ENCODE measurements at regions not wholly inside any gene's neighbourhood (a gene's known extent, or its start where the extent isn't known, plus 50 kb on each side); places are given as distances from the start of the nearest gene placed in this dataset.

DNA sequence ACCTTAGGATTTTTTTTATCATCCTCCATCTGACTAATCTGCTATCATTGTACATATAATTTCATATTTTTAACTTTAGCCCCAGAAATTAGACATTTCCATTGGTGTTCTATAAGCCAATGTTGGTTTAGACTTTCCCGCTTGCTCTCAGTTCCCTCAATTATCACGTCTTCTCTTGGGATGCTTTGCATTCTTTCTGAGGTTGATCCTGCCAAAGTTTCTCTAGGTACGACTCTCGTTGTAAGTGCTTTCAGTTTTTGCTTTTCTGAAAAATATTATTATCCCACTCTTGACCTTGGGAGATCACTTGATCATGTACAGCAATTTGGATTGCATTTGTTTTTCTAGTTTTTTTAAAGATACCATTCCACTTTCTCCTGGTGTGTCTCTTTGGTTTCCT, 270.2 kb downstream of the IRS2 start:
- no peak for DNase-seq (ENCODE audit: low spot score)

DNA sequence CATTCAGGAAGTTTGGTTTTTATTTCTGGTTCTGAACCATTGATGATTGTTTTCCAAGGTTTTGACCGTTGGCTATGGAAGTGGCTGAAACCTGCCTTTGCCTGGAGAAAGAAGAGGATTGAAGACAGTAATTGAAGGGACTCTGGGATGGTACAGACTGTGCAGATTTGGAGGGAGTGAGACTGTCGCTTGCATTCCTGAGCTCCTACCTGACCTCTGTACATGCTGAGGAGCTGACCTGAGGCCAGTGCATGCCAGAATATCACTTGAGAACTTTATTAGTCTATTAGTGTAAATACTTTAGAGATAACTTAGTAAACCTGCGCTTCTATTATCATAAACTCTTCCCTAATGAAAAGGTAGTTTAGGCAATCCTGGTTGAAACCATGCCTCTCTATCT, 276.4 kb downstream of the IRS2 start:
- DNase-seq (ENCODE audit: low spot score) = no peak

DNA sequence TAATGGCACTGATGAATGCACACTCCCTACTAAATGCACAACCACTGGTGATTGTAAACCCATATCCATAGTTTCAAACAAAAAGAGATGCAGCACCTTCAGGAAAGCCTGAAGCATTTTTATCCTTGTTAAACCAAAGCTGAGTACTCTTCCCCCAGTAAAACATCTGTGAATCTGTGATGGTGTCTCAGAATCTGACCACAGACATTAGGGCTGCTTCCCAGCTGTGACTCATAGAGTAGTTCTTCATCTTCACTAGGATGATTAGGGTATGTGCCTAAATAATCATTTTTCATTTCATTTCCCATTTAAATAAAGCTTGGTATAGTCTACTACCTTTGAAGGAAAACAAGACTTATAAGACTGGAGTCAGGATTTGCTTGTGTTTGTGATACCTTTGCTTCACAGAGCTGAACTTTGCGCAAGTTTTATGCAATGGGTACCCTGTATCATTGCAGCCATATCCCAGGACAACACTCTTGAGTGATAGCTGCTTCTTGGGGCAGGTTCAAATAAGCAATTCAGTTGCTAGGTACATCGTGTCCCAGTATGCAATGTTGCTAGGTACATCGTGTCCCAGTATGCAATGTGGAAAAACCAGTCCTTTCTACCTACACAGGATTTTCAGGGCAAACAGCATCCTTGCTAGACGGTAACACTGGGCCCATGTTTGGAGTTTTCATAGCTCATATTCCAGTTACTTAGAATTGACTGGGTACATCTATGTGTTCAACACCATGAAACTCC, 277.1 kb downstream of the IRS2 start:
- peak; percentile 89 for DNase-seq (ENCODE audit: low spot score)

DNA sequence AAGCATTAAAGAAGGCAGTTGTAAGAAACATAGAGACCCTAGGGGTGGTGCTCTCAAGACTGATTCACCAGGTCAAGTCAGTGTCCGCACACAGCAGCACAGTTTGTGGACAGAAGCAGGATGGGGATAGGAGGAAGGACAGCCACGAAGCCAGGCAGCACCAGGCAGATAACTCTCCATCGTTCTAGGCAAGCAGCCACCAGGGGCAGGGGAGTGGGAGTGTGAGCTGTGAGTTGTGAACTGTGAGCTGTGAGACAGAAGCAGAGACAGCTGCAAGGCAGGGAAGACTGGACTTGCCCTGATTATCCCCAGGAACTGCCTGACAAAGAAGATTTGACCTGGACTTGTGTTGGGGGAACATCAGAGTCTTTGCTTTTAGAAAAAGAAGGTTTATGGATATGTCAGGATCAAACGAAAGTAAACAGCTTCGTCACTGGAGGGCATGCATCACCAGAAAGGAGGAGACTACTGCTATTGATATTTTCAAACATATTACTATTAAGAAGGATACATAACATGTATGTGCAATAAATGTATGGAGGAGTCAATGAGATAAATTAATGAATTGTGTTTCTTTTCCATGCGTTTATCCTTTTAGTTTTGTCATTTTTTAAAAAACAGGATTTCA, 286.1 kb downstream of the IRS2 start:
- DNase-seq (ENCODE audit: low spot score) = no peak

DNA sequence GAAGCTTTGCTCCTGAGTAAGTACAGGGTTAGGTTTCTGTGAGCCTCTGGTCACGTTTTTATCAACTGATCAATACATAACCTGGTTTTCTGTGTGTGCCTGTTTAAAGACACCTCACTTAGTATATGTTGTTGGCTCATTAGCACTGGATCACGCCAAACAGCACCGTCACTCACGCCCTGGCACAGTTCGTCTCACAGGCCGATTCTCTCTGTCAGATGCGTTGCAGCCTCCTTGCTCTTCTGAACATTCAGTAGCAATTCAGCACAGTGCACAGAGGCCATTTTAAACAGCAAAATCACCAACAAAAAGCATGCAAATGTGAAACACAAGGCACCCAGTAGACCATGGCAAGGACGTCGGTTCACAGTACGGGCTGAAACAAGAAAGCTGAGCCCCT, 288.5 kb downstream of the IRS2 start:
- no peak for DNase-seq (ENCODE audit: low spot score)

DNA sequence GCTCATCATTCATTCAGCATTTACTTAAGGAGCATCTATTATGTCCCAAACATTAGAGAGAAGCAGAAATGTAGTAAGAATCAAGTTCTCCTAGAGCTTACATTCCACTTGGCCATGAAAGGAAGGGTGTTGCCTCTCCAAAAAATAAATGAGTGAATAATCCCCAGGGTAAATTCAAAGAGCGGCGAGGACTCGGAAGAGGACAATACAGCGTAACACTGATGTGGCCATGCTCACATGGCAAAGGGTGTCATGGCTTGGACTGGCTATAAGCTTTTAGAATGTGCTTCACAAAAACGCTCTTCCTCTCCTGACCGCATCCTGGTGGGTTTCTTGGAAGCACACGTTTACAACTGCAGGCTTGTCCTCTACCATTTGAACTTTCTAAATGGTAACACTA, 290.2 kb downstream of the IRS2 start:
- peak; percentile 14 for DNase-seq (ENCODE audit: low spot score)

DNA sequence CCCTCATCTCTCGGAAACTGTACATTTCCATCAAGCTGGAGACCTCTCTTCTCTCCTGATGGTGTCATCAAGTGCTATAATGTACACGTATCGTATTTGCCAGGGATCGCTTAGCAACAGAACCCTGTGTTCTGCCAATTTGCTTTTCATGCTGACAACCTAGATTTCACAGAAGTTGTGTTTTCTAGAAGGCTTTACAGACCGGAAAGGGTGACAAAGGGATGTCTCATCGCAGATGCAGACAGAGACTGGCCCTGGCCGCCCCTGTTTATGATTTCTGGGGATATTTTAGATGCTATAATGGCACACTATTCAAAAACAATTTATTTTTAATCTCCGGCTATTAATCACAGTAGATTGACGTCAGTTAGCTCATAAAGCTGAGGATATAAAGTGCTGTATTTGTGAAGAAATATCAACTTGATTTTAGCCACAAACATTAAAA, 291.4 kb downstream of the IRS2 start:
- DNase-seq (ENCODE audit: low spot score) = peak; percentile 75

DNA sequence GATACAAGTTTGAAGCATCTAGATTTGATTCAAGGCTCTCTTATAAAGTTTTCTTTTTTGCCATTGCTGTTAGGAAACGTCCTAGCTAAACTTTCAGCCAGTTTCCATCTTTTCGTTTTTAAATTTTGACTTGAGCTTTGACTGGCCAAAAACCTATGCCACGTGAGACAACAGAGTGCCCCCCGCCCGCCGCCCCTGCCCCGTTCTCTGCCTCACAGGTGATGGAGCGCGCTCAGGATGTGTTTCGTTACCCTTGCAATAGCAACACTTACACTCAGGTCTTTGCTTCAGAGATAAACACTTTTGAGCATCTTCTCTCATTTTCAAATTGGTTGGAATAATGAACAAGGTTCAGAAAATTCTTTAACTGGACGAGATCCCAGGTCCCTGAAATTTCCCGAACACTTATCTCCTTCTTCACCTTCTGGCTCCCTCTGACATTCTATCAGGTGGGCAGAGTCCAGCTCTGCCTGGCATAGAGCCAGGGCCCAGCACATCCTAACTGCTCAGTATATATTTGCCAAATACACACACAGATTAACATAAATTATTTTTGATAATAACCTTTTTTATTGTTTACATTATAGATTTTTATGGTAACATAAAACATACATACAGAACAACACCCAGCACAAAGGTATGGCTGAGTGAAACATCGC, 301.1 kb downstream of the IRS2 start:
- DNase-seq (ENCODE audit: low spot score) = no peak

DNA sequence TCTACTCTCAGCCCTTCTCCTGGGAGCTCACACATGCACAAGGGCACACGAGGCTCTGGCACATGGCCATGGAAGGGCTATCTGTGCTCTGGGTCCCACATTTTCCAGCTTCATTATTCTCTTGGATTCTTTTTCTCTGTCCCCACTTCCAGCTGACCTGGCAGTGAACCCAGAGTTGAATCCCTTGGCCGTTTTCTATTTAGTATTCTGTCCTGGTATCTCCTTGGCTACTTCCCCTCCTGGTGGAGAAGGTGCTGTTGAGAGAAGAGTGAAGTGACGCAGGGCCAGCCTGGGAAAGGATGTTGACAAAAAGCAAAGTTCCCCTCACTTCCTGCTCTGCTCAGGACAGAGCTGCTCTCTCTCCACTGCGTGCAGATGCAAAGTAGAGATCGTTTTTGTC, 303.1 kb downstream of the IRS2 start:
- no peak for DNase-seq (ENCODE audit: low spot score)

DNA sequence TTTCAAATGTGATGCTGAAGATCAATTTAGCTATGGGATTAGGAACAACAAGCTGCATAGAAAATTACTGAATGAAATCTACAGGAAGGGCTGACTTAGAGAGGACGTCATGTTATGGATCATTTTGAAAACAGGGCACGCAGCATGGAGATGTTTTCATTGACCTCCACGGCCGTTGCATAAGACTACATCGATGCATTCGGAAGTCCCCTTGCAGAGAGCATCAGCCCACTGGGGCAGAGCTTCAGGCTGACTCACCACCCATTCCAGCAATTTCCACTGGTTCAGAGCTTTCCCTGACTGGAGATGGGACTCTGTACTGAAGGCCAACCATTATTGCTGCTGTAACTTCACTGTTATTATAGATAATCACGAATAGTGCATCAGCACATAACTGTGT, 305.3 kb downstream of the IRS2 start:
- DNase-seq (ENCODE audit: low spot score) = no peak

DNA sequence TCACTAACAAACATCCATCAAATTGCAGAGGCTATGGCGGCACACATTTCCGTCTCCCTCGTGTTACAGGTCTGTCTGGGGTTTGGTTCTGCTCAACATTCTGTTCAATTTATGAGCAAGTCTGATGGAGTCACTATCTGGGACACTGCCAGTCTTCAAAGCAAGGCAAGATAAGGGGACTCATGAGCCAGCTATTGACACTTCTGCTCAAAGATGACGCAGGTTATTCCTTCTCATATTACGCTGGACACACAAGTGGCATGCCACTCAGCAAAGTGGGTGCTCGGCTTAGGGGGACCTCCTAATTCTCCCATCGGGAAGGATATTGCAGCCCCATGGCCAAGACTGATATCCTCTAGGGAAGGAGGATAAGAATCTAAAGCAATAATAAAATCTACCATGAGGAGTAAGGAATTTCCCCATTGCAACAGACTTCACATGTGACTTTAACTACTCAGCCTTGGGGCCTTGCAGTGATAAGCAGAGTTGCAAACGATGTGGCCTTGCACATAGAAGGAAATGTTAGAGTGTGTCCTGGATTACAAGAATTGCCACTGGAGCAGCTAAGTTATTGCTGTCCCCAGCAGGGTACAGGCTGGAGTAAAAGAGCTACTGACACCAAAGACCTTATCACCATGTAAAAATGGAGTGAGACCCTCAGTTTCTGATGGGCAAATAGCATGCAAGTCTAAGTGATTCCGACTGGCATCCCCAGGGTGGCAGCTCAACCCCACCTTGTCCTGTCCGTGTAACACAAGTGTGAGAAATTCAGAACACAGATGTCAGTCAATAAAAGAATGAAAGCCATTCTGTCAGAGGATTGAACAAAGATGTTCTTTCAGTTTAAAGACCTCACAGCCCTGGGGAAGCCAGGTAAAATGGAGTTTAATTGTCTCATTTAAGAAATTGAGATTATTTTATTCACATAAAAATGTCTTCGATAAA, 306.1 kb downstream of the IRS2 start:
- DNase-seq (ENCODE audit: low spot score) = peak; percentile 61

DNA sequence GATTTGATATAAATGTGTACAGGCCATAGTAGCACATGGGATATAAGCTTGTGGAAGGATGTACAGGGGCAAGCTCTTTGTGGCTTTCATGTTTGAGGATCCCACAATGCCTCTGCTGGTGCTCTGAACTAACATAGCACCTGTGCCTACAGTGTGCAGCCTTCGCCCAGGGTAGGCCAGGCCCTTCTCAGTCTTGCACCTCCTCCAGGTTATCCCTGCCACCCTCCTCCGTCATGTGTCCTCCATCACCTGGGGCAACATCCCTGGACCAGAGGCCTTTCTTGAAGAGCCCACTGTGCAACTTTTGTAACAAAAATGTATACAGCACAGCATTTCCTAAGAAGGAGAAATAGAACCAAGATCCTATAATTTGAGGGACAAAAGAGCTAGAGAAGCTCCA, 306.8 kb downstream of the IRS2 start:
- no peak for DNase-seq (ENCODE audit: low spot score)

DNA sequence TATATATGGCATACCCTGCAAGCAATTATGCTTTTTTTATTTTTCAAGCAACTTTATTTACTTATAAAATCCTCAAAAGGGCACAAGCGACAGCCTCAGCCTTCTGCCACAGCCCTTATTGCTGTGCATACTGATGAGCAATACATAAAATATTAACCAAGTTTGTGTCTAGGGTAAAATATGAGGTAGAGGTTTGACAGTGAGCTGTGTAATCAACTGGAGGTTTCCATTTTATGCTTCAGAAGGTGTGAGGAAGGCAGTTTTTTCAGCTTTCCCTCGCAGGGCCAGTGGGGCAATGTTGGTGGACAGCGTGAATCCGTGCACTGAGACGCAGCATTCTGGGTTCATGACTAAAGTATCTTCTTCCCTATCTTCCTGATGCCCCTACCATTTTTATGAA, 310.4 kb downstream of the IRS2 start:
- no peak for DNase-seq (ENCODE audit: low spot score)

DNA sequence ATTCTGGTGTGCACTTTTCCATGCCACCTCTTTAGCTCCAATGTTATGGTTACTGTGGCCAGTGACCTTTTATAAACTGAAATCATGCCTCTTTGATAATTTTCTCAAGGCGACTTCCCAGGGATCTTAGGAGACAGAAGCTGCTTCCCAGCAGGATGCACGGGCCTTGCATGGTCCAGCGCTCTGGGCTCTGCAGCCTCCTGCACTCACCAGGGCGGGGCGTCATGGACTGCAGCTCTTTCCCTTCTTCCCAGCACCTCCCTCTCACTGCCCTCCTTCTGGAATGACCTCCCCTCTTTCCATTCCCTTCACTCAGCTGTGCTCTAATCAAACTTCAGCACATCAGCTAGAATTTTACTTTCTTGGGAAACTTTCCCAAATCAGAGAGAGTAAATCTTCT, 318.3 kb downstream of the IRS2 start:
- no peak for DNase-seq (ENCODE audit: low spot score)

DNA sequence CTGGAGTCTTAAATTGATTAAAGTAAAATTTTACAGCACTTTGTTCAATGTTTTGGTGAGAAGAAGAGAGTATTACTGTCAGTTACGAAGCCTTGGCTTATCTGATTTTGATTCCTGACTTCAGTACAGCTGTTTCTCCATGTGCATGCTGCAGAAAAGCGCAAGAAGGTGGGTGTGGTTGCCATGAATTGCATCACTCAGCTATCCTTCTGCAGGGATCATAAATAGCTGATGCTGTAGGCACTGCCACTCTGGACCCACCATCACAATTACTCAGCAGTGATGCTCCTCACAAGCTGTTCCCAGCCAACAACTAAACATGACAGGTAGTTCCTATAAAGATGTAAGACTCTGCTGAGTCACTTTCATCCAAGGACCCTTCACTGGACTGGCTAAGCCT, 321.2 kb downstream of the IRS2 start:
- no peak for DNase-seq (ENCODE audit: low spot score)

DNA sequence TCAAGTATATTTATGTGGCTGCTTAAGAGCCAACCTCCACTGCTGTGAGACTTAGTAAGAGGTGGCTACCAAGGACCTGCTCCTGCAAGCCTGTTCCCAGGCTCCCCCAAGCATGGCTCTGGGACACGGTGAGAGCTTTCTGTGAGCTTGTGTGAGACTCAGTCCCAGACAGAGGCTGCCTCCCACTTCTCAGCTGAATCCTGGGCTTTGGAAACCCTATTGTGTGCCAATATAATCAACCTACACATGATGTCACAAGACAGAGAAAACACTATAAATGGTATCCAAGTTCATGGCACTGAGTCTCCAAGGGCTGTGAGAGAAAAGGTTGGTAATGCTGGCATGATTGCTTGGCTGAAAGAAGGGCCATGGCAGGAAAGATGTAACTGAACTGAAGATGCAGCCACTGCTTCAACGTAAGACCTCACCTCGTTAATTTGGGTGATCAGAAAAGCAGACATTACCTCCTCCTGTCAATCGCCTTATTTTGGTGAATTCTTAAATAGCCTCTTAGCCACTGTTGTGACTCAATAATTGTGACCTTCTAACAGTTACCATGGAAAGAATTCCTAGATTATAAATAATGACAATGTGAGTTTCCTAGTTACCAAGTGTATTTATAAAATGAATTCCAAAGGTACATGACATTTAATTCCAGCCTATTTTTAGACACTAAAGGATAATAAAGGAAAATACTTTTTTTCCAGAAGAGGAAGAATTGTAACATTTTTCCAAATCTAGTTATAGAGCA, 332.0 kb downstream of the IRS2 start:
- no peak for DNase-seq (ENCODE audit: low spot score)

DNA sequence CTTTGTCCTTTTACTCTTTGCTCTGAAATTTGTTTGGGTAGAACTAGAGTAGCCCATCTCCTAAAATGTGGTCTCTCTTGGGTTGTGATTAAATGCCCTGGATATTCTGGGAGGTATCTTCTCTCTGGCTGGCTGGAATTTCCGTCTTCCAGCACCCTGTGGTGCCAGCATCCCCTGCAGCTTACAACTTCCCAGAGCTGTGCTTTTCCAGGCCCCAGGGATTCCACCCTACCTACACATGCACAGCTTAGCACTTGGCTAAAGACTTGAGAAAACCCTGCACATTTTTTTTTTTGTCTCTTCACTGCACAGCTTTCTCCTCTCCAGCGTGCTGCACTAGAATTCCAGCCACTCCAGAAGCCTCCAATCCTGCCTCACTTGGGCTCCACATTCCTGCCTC, 334.7 kb downstream of the IRS2 start:
- DNase-seq (ENCODE audit: low spot score) = no peak

DNA sequence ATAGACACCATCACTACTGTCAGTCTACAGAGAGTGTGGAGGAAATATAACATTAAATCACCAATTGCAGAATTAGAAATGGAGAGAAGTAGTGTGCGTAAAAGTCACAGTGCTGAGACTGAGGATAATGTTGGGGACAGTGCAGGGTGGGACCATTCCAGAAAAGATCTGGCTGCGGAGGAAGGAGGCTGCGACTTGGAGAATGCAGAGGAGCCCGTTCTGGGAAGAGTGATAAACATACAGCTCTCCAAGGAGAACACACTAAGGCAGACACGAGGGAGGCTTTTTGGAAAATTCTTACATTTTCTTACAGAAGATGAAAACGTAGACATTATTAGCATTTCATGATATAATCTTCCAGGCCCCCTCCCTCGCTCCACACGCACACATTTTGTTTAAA, 337.8 kb downstream of the IRS2 start:
- no peak for DNase-seq (ENCODE audit: low spot score)

DNA sequence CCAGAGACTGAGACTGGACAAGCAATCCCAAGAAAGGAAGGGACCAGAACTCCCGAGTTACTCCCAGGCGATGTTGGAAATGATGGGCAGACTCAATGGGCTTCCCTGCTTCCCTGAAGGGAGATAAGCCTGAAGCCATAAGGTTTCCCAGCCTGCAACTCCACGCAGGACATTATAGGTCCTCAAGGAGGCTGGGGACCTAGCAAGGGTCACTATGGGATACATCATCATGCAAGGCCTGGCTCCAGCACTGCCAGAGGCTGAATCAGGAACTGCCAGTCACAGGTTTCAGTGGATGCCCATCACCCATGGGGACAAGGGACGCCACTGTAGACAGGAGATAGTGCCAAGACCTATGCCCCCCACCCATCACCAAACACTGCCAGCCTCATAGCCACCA, 338.7 kb downstream of the IRS2 start:
- DNase-seq (ENCODE audit: low spot score) = no peak

DNA sequence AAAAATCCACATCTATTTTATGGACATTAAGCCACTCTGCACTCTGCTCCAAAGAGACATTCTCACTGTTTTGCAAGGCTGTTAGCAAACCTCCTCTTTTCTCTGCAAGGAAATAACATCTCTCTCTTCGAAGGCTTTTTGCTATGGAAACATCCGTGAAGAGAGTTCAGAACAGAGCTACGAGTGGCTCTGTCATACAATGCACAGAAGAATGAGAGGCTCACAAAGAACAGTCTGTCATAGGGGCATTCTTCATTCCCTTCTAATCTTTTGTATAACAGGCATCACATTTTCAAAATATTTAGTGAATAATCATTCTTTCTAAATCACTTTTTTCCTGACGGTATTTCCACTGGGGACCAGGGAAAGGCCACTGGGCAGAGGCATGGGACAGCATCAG, 346.1 kb downstream of the IRS2 start:
- no peak for DNase-seq (ENCODE audit: low spot score)

DNA sequence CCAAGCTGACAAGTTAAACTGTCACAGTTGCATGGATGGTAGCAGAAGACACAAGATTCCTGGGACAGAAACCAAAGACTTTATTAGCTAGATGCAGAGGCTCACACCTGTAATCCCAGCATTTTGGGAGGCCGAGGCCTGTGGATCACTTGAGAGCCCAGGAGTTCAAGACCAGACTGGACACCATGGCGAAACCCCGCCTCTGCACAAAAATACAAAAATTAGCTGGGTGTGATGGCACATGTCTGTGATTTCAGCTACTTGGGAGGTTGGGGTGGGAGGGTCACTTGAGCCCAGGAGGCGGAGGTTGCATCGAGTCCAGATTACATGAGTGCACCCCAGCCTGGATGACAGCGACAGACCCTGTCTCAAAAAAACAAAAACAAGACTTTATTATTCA, 346.6 kb downstream of the IRS2 start:
- DNase-seq (ENCODE audit: low spot score) = no peak

DNA sequence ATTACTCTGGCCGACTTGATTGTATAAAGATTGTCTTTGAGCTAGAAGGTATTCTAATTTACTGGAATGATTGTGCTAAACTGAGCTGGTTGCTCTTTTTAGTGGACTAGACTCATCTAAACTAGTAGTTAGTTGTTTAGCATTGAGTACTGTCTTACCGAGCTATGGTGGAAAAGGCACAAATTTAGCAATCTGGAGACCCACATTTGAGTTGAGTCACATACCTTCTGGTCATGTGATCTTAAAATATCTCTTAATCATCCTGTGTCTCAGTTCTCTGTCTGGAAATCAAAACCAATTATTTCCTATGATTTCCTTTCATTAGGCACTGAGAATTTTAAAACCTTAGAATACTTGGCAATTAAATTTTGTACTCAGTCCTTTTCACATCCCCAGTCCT, 349.5 kb downstream of the IRS2 start:
- no peak for DNase-seq (ENCODE audit: low spot score)
